Keratinocyte (primary cell): ENCODE measurements at regions not wholly inside any gene's neighbourhood (a gene's known extent, or its start where the extent isn't known, plus 50 kb on each side); places are given as distances from the start of the nearest gene placed in this dataset.

ENCODE experiments used
- DNase-seq: peaks from one replicate; pipeline ENCODE4 v3.0.0-alpha.2; 2011; ENCODE audit warnings: low read depth, missing footprints, low spot score
- FAIRE-seq: peaks from 2 replicates; lab custom pipeline; 2011; peaks lifted over from hg19 to GRCh38; lab: Jason Lieb, UNC
- H2AFZ ChIP-seq: 2 replicates; pipeline ENCODE4 v1.6.0; 2012; ENCODE audit warnings: low read length, control low read depth, inconsistent platforms; ENCODE audit not compliant: control insufficient read depth
- H3K27ac ChIP-seq: 2 replicates; pipeline ENCODE4 v1.5.1; 2011; ENCODE audit warnings: low read length; ENCODE audit not compliant: control insufficient read depth, insufficient read depth
- H3K27me3 ChIP-seq: 3 replicates; pipeline ENCODE4 v1.6.0; 2011; ENCODE audit warnings: low read length; ENCODE audit not compliant: control insufficient read depth, insufficient read depth; ENCODE audit errors: extremely low read depth
- H3K36me3 ChIP-seq, 2 experiments: 2 replicates in 1 of 2; 3 replicates in 1 of 2; pipeline ENCODE4 v1.5.1; 2011; ENCODE audit warnings: low read length in 2 of 2, mild to moderate bottlenecking in 1 of 2; ENCODE audit not compliant: control insufficient read depth in 2 of 2, insufficient read depth in 2 of 2; ENCODE audit errors: extremely low read depth in 1 of 2
- H3K4me1 ChIP-seq: 3 replicates; pipeline ENCODE4 v1.5.1; 2011; ENCODE audit warnings: low read length; ENCODE audit not compliant: control insufficient read depth, insufficient read depth; ENCODE audit errors: extremely low read depth
- H3K4me2 ChIP-seq: 3 replicates; pipeline ENCODE4 v1.6.0; 2011; ENCODE audit warnings: low read depth, low read length; ENCODE audit not compliant: control insufficient read depth, insufficient read depth; ENCODE audit errors: extremely low read depth
- H3K4me3 ChIP-seq, 3 experiments: fragments of 200-600 bp in 1 of 3; sonication (generic) in 1 of 3; 2 replicates in 2 of 3; 3 replicates in 1 of 3; pipeline ENCODE4 v1.5.1; 2011 to 2016; ENCODE audit warnings: low read length in 3 of 3, mild to moderate bottlenecking in 3 of 3, control low read depth in 2 of 3, inconsistent platforms in 1 of 3, low read depth in 1 of 3, mixed read lengths in 1 of 3, mixed run types in 1 of 3, moderate library complexity in 1 of 3; ENCODE audit not compliant: control insufficient read depth in 2 of 3, insufficient read depth in 2 of 3; ENCODE audit errors: extremely low read depth in 1 of 3
- H3K79me2 ChIP-seq: 2 replicates; pipeline ENCODE4 v1.6.0; 2012; ENCODE audit warnings: low read length; ENCODE audit not compliant: control insufficient read depth, insufficient read depth
- H3K9ac ChIP-seq: 3 replicates; pipeline ENCODE4 v1.6.0; 2011; ENCODE audit warnings: low read length; ENCODE audit not compliant: control insufficient read depth, insufficient read depth; ENCODE audit errors: extremely low read depth
- H3K9me1 ChIP-seq: 3 replicates; pipeline ENCODE4 v1.6.0; 2011; ENCODE audit warnings: low read length; ENCODE audit not compliant: control insufficient read depth, insufficient read depth; ENCODE audit errors: extremely low read depth
- H3K9me3 ChIP-seq: 2 replicates; pipeline ENCODE4 v1.5.1; 2012; ENCODE audit warnings: low read depth, low read length; ENCODE audit not compliant: control insufficient read depth
- H4K20me1 ChIP-seq: 3 replicates; pipeline ENCODE4 v1.6.0; 2011; ENCODE audit warnings: low read length; ENCODE audit not compliant: control insufficient read depth, insufficient read depth; ENCODE audit errors: extremely low read depth
- CTCF ChIP-seq, 3 experiments: IDR thresholded peaks in 1 of 3; conservative IDR thresholded peaks in 1 of 3; optimal IDR thresholded peaks in 1 of 3; 2 replicates in 2 of 3; 3 replicates in 1 of 3; pipeline versions ENCODE3 to v1.5.1; 2011; ENCODE audit warnings: low read length in 3 of 3, mild to moderate bottlenecking in 3 of 3, moderate library complexity in 2 of 3, control low read depth in 1 of 3, inconsistent platforms in 1 of 3; ENCODE audit not compliant: insufficient read depth in 2 of 3; ENCODE audit errors: extremely low read depth in 1 of 3
- EZH2 ChIP-seq: IDR thresholded peaks from one replicate; pipeline ENCODE4 v1.6.1; 2012; ENCODE audit warnings: inconsistent platforms, mild to moderate bottlenecking, low read length, moderate library complexity
- dilution Hi-C: fragments of 300-500 bp; cut with MboI; formaldehyde crosslinking; loops from one replicate; pipeline ENCODE4 v1.7.0; 2020; ENCODE audit warnings: low sequenced_read_pairs; ENCODE audit not compliant: extremely low pct_ligation_motif_present

- H3K4me1 ChIP-seq = peaks cover 11% of the 10 kb centered on the region
- no peak for FAIRE-seq
- H3K79me2 ChIP-seq = no peaks in the 10 kb centered on the region
- no peak overlapping the region for H3K4me3 ChIP-seq
- no peaks in the 10 kb centered on the region for H3K27me3 ChIP-seq
- no peak overlapping the region for H3K9ac ChIP-seq
- H3K27ac ChIP-seq = no peak overlapping the region
- no peak overlapping the region for H2AFZ ChIP-seq
- DNase-seq = no peak
- TF ChIP-seq EZH2 (no peak), CTCF (optimal IDR thresholded peaks at IDR 0.05 in 1 of 3, IDR thresholded peaks at IDR 0.05 in 1 of 3, conservative IDR thresholded peaks at IDR 0.05 in 1 of 3; ENCODE audit: extremely low read depth in 1 of 3, insufficient read depth in 2 of 3, low read length in 3 of 3) (no peak)
- H3K9me1 ChIP-seq = no peaks in the 10 kb centered on the region
- no peak overlapping the region for H3K4me2 ChIP-seq
- no peaks in the 10 kb centered on the region for H3K9me3 ChIP-seq
- H4K20me1 ChIP-seq = no peaks in the 10 kb centered on the region
- no peaks in the 10 kb centered on the region for H3K36me3 ChIP-seq
- dilution Hi-C loops = no loop called here
Observed at GRCh38 chr10:78955206-78955605, 113.6 kb upstream of the ZMIZ1 start.

GRCh38 chr10:78956391-78956790, 112.4 kb upstream of the ZMIZ1 start:
- Histone ChIP-seq H3K9ac (no peak overlapping the region), H3K4me1 (peaks cover 9% of the 10 kb centered on the region), H3K27me3 (no peaks in the 10 kb centered on the region), H3K4me2 (no peak overlapping the region), H3K9me3 (no peaks in the 10 kb centered on the region), H3K4me3 (no peak overlapping the region), H3K79me2 (no peaks in the 10 kb centered on the region), H3K27ac (no peak overlapping the region), H2AFZ (no peak overlapping the region), H4K20me1 (no peaks in the 10 kb centered on the region), H3K9me1 (no peaks in the 10 kb centered on the region), H3K36me3 (no peaks in the 10 kb centered on the region)
- DNase-seq (no peak), FAIRE-seq (no peak)
- no peak for TF ChIP-seq EZH2
- TF ChIP-seq CTCF (optimal IDR thresholded peaks at IDR 0.05 in 1 of 3, IDR thresholded peaks at IDR 0.05 in 1 of 3, conservative IDR thresholded peaks at IDR 0.05 in 1 of 3; ENCODE audit: extremely low read depth in 1 of 3, insufficient read depth in 2 of 3, low read length in 3 of 3) = no peak
- dilution Hi-C loops = no loop called here
